IMR-90 (cell line): ENCODE measurements at regions not wholly inside any gene's neighbourhood (a gene's known extent, or its start where the extent isn't known, plus 50 kb on each side); places are given as distances from the start of the nearest gene placed in this dataset.
A peak's percentile ranks its signal among the peaks of the same experiment; 100 is the strongest.

Experiments used
- ATAC-seq: fragments of 200-7000 bp; cut with Tn5 transposase; 2 replicates; pipeline ENCODE4 v1.9.1; 2020; ENCODE audit warnings: low read depth, mild to moderate bottlenecking, moderate library complexity
- BruUV-seq: library from RNA; stranded (reverse); fragments of 400-500 nt; replicated peaks from 2 replicates; lab custom pipeline; 2021; lab: Mats Ljungman, UMichigan
- CTCF ChIA-PET: fragments of 300-600 bp; formaldehyde crosslinking; extraction: SDS; loops from one replicate; lab custom pipeline; 2021; ENCODE audit warnings: antibody characterized with exemption; lab: Yijun Ruan, JAX
- POLR2A ChIA-PET: fragments of 300-600 bp; sonication (Branson Sonifier 250); formaldehyde crosslinking; loops from one replicate; lab custom pipeline; 2022; ENCODE audit warnings: antibody characterized with exemption; ENCODE audit not compliant: unreplicated experiment; lab: Charles Lee
- DNase-seq: peaks from one replicate; pipeline ENCODE4 v3.0.0; 2013
- H2AFZ ChIP-seq: replicated peaks from 2 replicates; pipeline ENCODE3; 2013; ENCODE audit warnings: low read length, mild to moderate bottlenecking; ENCODE audit not compliant: poor library complexity
- H2AK5ac ChIP-seq: 2 replicates; pipeline ENCODE4 v1.6.1; 2013; ENCODE audit warnings: low read depth, low read length, inconsistent platforms
- H2AK9ac ChIP-seq: replicated peaks from 2 replicates; pipeline ENCODE3; 2013; ENCODE audit warnings: mild to moderate bottlenecking, low read depth, low read length, moderate library complexity; ENCODE audit not compliant: poor library complexity
- H2BK120ac ChIP-seq: 2 replicates; pipeline ENCODE4 v1.6.1; 2013; ENCODE audit warnings: low read depth, low read length, inconsistent platforms
- H2BK15ac ChIP-seq: 3 replicates; pipeline ENCODE4 v1.6.1; 2013; ENCODE audit warnings: low read depth, low read length, inconsistent platforms
- H2BK20ac ChIP-seq: 2 replicates; pipeline ENCODE4 v1.6.1; 2013; ENCODE audit warnings: low read depth, mild to moderate bottlenecking, inconsistent platforms, low read length, moderate library complexity
- H2BK5ac ChIP-seq: 2 replicates; pipeline ENCODE4 v1.6.1; 2013; ENCODE audit warnings: mild to moderate bottlenecking, low read depth, low read length, inconsistent platforms; ENCODE audit not compliant: poor library complexity, severe bottlenecking
- H3K14ac ChIP-seq: replicated peaks from 2 replicates; pipeline ENCODE4 v1.6.1; 2013; ENCODE audit warnings: low read depth, low read length, inconsistent platforms
- H3K18ac ChIP-seq: 2 replicates; pipeline ENCODE4 v1.6.1; 2013; ENCODE audit warnings: low read depth, low read length, control low read depth
- H3K23ac ChIP-seq: 2 replicates; pipeline ENCODE4 v1.6.1; 2013; ENCODE audit warnings: low read depth, low read length, inconsistent platforms
- H3K27ac ChIP-seq: 2 replicates; pipeline ENCODE4 v1.5.1; 2013; ENCODE audit warnings: mild to moderate bottlenecking, control low read depth, low read length; ENCODE audit not compliant: insufficient read depth
- H3K27me3 ChIP-seq: 2 replicates; pipeline ENCODE4 v1.6.1; 2013; ENCODE audit warnings: low read length; ENCODE audit not compliant: control insufficient read depth, insufficient read depth
- H3K36me3 ChIP-seq: 2 replicates; pipeline ENCODE4 v1.6.1; 2013; ENCODE audit warnings: low read length, mixed read lengths; ENCODE audit not compliant: control insufficient read depth, insufficient read depth
- H3K4ac ChIP-seq: 2 replicates; pipeline ENCODE4 v1.6.1; 2013; ENCODE audit warnings: low read depth, low read length, inconsistent platforms
- H3K4me1 ChIP-seq: 2 replicates; pipeline ENCODE4 v1.6.1; 2013; ENCODE audit warnings: low read length, mixed read lengths; ENCODE audit not compliant: control insufficient read depth, insufficient read depth
- H3K4me2 ChIP-seq: 2 replicates; pipeline ENCODE4 v1.6.1; 2013; ENCODE audit warnings: low read depth, mild to moderate bottlenecking, control low read depth, low read length, moderate library complexity
- H3K4me3 ChIP-seq: 2 replicates; pipeline ENCODE4 v1.5.1; 2013; ENCODE audit warnings: low read depth, mild to moderate bottlenecking, control low read depth, low read length, moderate library complexity; ENCODE audit not compliant: insufficient read depth
- H3K56ac ChIP-seq: 2 replicates; pipeline ENCODE4 v1.6.1; 2013; ENCODE audit warnings: low read length, inconsistent platforms; ENCODE audit not compliant: insufficient read depth; ENCODE audit errors: extremely low read depth
- H3K79me1 ChIP-seq, 2 experiments: 2 replicates each; pipeline ENCODE4 v1.6.1; 2013; ENCODE audit warnings: low read length in 2 of 2, inconsistent platforms in 1 of 2, low read depth in 1 of 2
- H3K9ac ChIP-seq: 2 replicates; pipeline ENCODE4 v1.6.1; 2013; ENCODE audit warnings: low read depth, low read length, control low read depth
- H3K9me1 ChIP-seq: 2 replicates; pipeline ENCODE4 v1.6.1; 2013; ENCODE audit warnings: low read length, inconsistent platforms; ENCODE audit not compliant: insufficient read depth
- H3K9me3 ChIP-seq: 2 replicates; pipeline ENCODE4 v1.6.1; 2013; ENCODE audit warnings: low read length; ENCODE audit not compliant: control insufficient read depth, insufficient read depth
- H4K20me1 ChIP-seq: 2 replicates; pipeline ENCODE4 v1.6.1; 2013; ENCODE audit warnings: low read length, inconsistent platforms; ENCODE audit not compliant: insufficient read depth
- H4K5ac ChIP-seq: 2 replicates; pipeline ENCODE4 v1.6.1; 2013; ENCODE audit warnings: mild to moderate bottlenecking, low read depth, low read length, control low read depth
- H4K8ac ChIP-seq, 2 experiments: 2 replicates each; pipeline ENCODE4 v1.6.1; 2013; ENCODE audit warnings: low read depth in 2 of 2, low read length in 2 of 2, control low read depth in 1 of 2, inconsistent platforms in 1 of 2
- H4K91ac ChIP-seq: 2 replicates; pipeline ENCODE4 v1.6.1; 2013; ENCODE audit warnings: low read depth, low read length, inconsistent platforms; ENCODE audit not compliant: insufficient read depth
- BHLHE40 ChIP-seq: fragments of 150-350 bp; IDR thresholded peaks from 2 replicates; pipeline ENCODE4 v1.6.1; 2016; ENCODE audit warnings: mild to moderate bottlenecking, low read depth, low read length
- CEBPB ChIP-seq: IDR thresholded peaks from 2 replicates; pipeline ENCODE4 v1.6.1; 2012; ENCODE audit warnings: low read depth, low read length, improper control_type of control experiment
- CHD1 ChIP-seq: IDR thresholded peaks from 2 replicates; pipeline ENCODE4 v1.6.1; 2012; ENCODE audit warnings: low read depth, low read length, improper control_type of control experiment
- CTCF ChIP-seq: conservative IDR thresholded peaks from 2 replicates; pipeline ENCODE4 v1.5.1; 2012; ENCODE audit warnings: mild to moderate bottlenecking, low read depth, low read length, improper control_type of control experiment
- ELK1 ChIP-seq: fragments of 150-350 bp; IDR thresholded peaks from 2 replicates; pipeline ENCODE4 v1.6.1; 2016; ENCODE audit warnings: low read depth, mild to moderate bottlenecking, low read length, moderate library complexity, borderline replicate concordance
- FOS ChIP-seq: fragments of 150-350 bp; IDR thresholded peaks from 2 replicates; pipeline ENCODE4 v1.6.1; 2016; ENCODE audit warnings: low read depth, low read length
- MAFK ChIP-seq: IDR thresholded peaks from 2 replicates; pipeline ENCODE4 v1.6.1; 2012; ENCODE audit warnings: low read depth, low read length, improper control_type of control experiment
- MAZ ChIP-seq: IDR thresholded peaks from 2 replicates; pipeline ENCODE4 v1.6.1; 2012; ENCODE audit warnings: low read depth, mild to moderate bottlenecking, low read length, improper control_type of control experiment, moderate library complexity, borderline replicate concordance
- MXI1 ChIP-seq: IDR thresholded peaks from 2 replicates; pipeline ENCODE4 v1.6.1; 2012; ENCODE audit warnings: low read depth, mild to moderate bottlenecking, low read length, moderate library complexity, borderline replicate concordance
- NFE2L2 ChIP-seq: fragments of 150-350 bp; IDR thresholded peaks from 2 replicates; pipeline ENCODE4 v1.6.1; 2016; ENCODE audit warnings: low read depth, mild to moderate bottlenecking, low read length
- POLR2A ChIP-seq: IDR thresholded peaks from 2 replicates; pipeline ENCODE4 v1.6.1; 2012; ENCODE audit warnings: mild to moderate bottlenecking, low read depth, low read length
- RAD21 ChIP-seq: IDR thresholded peaks from 2 replicates; pipeline ENCODE4 v1.6.1; 2012; ENCODE audit warnings: low read length, improper control_type of control experiment
- RCOR1 ChIP-seq: IDR thresholded peaks from 2 replicates; pipeline ENCODE4 v1.6.1; 2012; ENCODE audit warnings: mild to moderate bottlenecking, low read length, improper control_type of control experiment; ENCODE audit not compliant: insufficient replicate concordance
- RFX5 ChIP-seq: IDR thresholded peaks from 2 replicates; pipeline ENCODE4 v1.8.0; 2012; ENCODE audit warnings: low read depth, mild to moderate bottlenecking, low read length, moderate library complexity
- SMC3 ChIP-seq: fragments of 150-350 bp; IDR thresholded peaks from 2 replicates; pipeline ENCODE4 v1.6.1; 2016; ENCODE audit warnings: low read depth, mild to moderate bottlenecking, antibody characterized with exemption, low read length, moderate library complexity
- USF2 ChIP-seq: fragments of 150-350 bp; IDR thresholded peaks from 2 replicates; pipeline ENCODE4 v1.6.1; 2017; ENCODE audit warnings: mild to moderate bottlenecking, antibody characterized with exemption, low read length, low read depth
- WGBS, 2 experiments: methylation state at CpG; one replicate each; pipeline versions ENCODE4 v1.1.5 to v1.1.7; 2013; ENCODE audit warnings: missing lambda C conversion rate in 2 of 2; ENCODE audit not compliant: insufficient read length in 1 of 2; ENCODE audit errors: extremely low coverage in 2 of 2; 5-methylcytosine and 5-hydroxymethylcytosine counted together
- dilution Hi-C: fragments of 300-500 bp; cut with HindIII; formaldehyde crosslinking; loops from one replicate; pipeline ENCODE4 v1.14.3; 2018; ENCODE audit warnings: low sequenced_read_pairs; ENCODE audit not compliant: unreplicated experiment
- in situ Hi-C: fragments of 300-500 bp; cut with MboI; formaldehyde crosslinking; loops from 3 replicates; pipeline ENCODE4 v1.14.3; 2019; ENCODE audit warnings: low sequenced_read_pairs, inconsistent platforms, mixed read lengths
- intact Hi-C: fragments of 100-400 bp; cut with micrococcal nuclease; formaldehyde crosslinking; loops from 2 replicates; pipeline ENCODE4 v1.10.0; 2022

GRCh38 chr6:30800871-30801270 is 56.5 kb upstream of the IER3 start:
- DNase-seq (no peak), ATAC-seq (peak; percentile 42)
- H3K23ac ChIP-seq: no peak overlapping the region
- H3K9me1 ChIP-seq: 0 out of 2 replicates have a peak, but pooled peaks cover 3% of the 10 kb centered on the region
- H3K56ac ChIP-seq: no peak overlapping the region
- no peak overlapping the region for H2AK9ac ChIP-seq
- H3K79me1 ChIP-seq: no peaks in the 10 kb centered on the region
- no peaks in the 10 kb centered on the region for H4K20me1 ChIP-seq
- H2BK20ac ChIP-seq: no peak overlapping the region
- no peak overlapping the region for H2BK5ac ChIP-seq
- WGBS, 2 experiments: no CpG with 5 or more reads among the region's 6 CpGs
- peak overlapping the region; percentile 39; the same call in 1 of the 2 replicates for H3K27ac ChIP-seq
- H3K9me3 ChIP-seq: no peaks in the 10 kb centered on the region
- no peak overlapping the region; the same call in 1 of the 2 replicates for H3K9ac ChIP-seq
- POLR2A ChIA-PET: no interaction called here
- TF ChIP-seq MAZ (no peak), RFX5 (no peak), NFE2L2 (no peak), MXI1 (no peak), RAD21 (no peak), CEBPB (no peak), POLR2A (no peak), BHLHE40 (no peak), FOS (no peak), USF2 (no peak), CTCF (no peak), ELK1 (no peak), RCOR1 (no peak), MAFK (no peak), SMC3 (no peak), CHD1 (no peak)
- H2BK120ac ChIP-seq: peak overlapping the region; percentile 32; the same call in 1 of the 2 replicates
- in situ Hi-C loops (no loop called here), intact Hi-C loops (no loop called here), dilution Hi-C loops (no loop called here)
- H3K4me3 ChIP-seq: no peak overlapping the region
- no peaks in the 10 kb centered on the region for H3K36me3 ChIP-seq
- H3K4me1 ChIP-seq: peaks cover 6% of the 10 kb centered on the region
- H3K4ac ChIP-seq: peak overlapping the region; percentile 0; the same call in 1 of the 2 replicates
- peak overlapping the region; percentile 61; the same call in 1 of the 2 replicates for H3K14ac ChIP-seq
- BruUV-seq: no TSS peak
- H4K8ac ChIP-seq: no peak overlapping the region
- no peaks in the 10 kb centered on the region for H3K27me3 ChIP-seq
- peak overlapping the region; percentile 50 for H3K18ac ChIP-seq
- H2AFZ ChIP-seq: peak overlapping the region; percentile 49
- no peak overlapping the region for H4K91ac ChIP-seq
- H2AK5ac ChIP-seq: no peak overlapping the region
- CTCF ChIA-PET: no interaction called here
- H2BK15ac ChIP-seq: no peak overlapping the region
- no peak overlapping the region for H3K4me2 ChIP-seq
- peak overlapping the region; percentile 38; the same call in 1 of the 2 replicates for H4K5ac ChIP-seq
